Thyroid gland (tissue), 4 donors: ENCODE measurements at regions not wholly inside any gene's neighbourhood (a gene's known extent, or its start where the extent isn't known, plus 50 kb on each side); places are given as distances from the start of the nearest gene placed in this dataset.
"Not testable (repeated sequence)": the region's sequence is repeated elsewhere in the genome, so short reads cannot be mapped to it uniquely, and the experiment has no call there.

Source experiments
- DNase-seq, 2 donors: peaks; one replicate each; pipeline ENCODE4 v3.0.0-alpha.2; 2019
- H3K27ac ChIP-seq, 3 donors: fragments of 200-600 bp; sonication (generic); 1 replicate in 2 of 3; 2 replicates in 1 of 3; pipeline ENCODE4 v1.5.1; 2016 to 2019; ENCODE audit warnings: mild to moderate bottlenecking in 1 of 3, moderate library complexity in 1 of 3
- H3K27me3 ChIP-seq: fragments of 200-600 bp; sonication (generic); one replicate; pipeline ENCODE4 v1.5.1; 2019
- H3K36me3 ChIP-seq, 2 donors: fragments of 200-600 bp; sonication (generic); one replicate each; pipeline ENCODE4 v1.5.1; 2016 to 2019
- H3K4me1 ChIP-seq, 2 donors: fragments of 200-600 bp; sonication (generic); one replicate each; pipeline ENCODE4 v1.5.1; 2017 to 2019
- H3K4me3 ChIP-seq, 3 donors: fragments of 200-600 bp; sonication (generic); replicated peaks in 1 of 3; 1 replicate in 2 of 3; 2 replicates in 1 of 3; pipeline ENCODE4 v1.5.1; 2016; ENCODE audit warnings: mild to moderate bottlenecking in 1 of 3
- H3K9me3 ChIP-seq: fragments of 200-600 bp; sonication (generic); one replicate; pipeline ENCODE4 v1.5.1; 2017
- CTCF ChIP-seq, 6 experiments: fragments of 200-600 bp in 3 of 6; fragments of 450-650 bp in 3 of 6; sonication (generic) in 3 of 6; IDR thresholded peaks; one replicate each; pipeline ENCODE4 v1.5.1; 2016 to 2019; ENCODE audit warnings: antibody characterized with exemption in 6 of 6, mild to moderate bottlenecking in 2 of 6, inconsistent platforms in 1 of 6, moderate library complexity in 1 of 6
- POLR2A ChIP-seq, 2 donors: fragments of 450-650 bp; IDR thresholded peaks; one replicate each; pipeline ENCODE4 v1.6.1; 2017; ENCODE audit warnings: antibody characterized with exemption in 2 of 2, mild to moderate bottlenecking in 2 of 2, moderate library complexity in 1 of 2
- WGBS, 2 donors: methylation state at CpG; one replicate each; pipeline ENCODE4 v1.1.5; 2017; 5-methylcytosine and 5-hydroxymethylcytosine counted together
- intact Hi-C: fragments of 100-400 bp; cut with DNase I; formaldehyde crosslinking; loops from one replicate; pipeline ENCODE4 v1.15.1; 2023

GRCh38 chr13:86253497-86253896 lies 454.3 kb upstream of the SLITRK6 start:
- H3K9me3 ChIP-seq, intact Hi-C loops, H3K27me3 ChIP-seq, H3K4me1 ChIP-seq, H3K27ac ChIP-seq, H3K4me3 ChIP-seq, H3K36me3 ChIP-seq, DNase-seq: not testable (repeated sequence)
- WGBS, 2 donors = no CpG with 5 or more reads among the region's 5 CpGs

- H3K9me3 ChIP-seq, H3K27ac ChIP-seq, H3K36me3 ChIP-seq, DNase-seq, H3K4me1 ChIP-seq, H3K27me3 ChIP-seq, H3K4me3 ChIP-seq, intact Hi-C loops: not testable (repeated sequence)
- no CpG with 5 or more reads among the region's 2 CpGs for WGBS, 2 donors
Observed at GRCh38 chr13:86255820-86256219, 456.6 kb upstream of the SLITRK6 start.

GRCh38 chr13:86269511-86269910 lies 470.3 kb upstream of the SLITRK6 start:
- DNase-seq = no peak
- TF ChIP-seq POLR2A (IDR thresholded peaks at IDR 0.05) (no peak), CTCF (IDR thresholded peaks at IDR 0.05) (no peak)
- intact Hi-C loops = no loop called here

GRCh38 chr13:86282442-86282841 lies 483.2 kb upstream of the SLITRK6 start:
- TF ChIP-seq CTCF (IDR thresholded peaks at IDR 0.05) = no peak
- no peaks in the 10 kb centered on the region for H3K27me3 ChIP-seq
- no peaks in the 10 kb centered on the region for H3K36me3 ChIP-seq
- DNase-seq = no peak
- intact Hi-C loops = no loop called here
- H3K4me1 ChIP-seq = no peaks in the 10 kb centered on the region
- H3K4me3 ChIP-seq = no peak overlapping the region
- no peaks in the 10 kb centered on the region for H3K9me3 ChIP-seq
- WGBS, 2 donors = 0 to 11% methylated on average over 2 of the region's 2 CpGs
- H3K27ac ChIP-seq = no peak overlapping the region

More at GRCh38 chr13:86269511-86269910, 470.3 kb upstream of the SLITRK6 start:
- Histone ChIP-seq H3K36me3 (no peaks in the 10 kb centered on the region), H3K4me3 (no peak overlapping the region), H3K4me1 (no peaks in the 10 kb centered on the region), H3K9me3 (no peaks in the 10 kb centered on the region), H3K27ac (no peak overlapping the region), H3K27me3 (no peaks in the 10 kb centered on the region)

- Histone ChIP-seq H3K4me3 (no peak overlapping the region), H3K4me1 (no peaks in the 10 kb centered on the region), H3K36me3 (no peaks in the 10 kb centered on the region), H3K27me3 (no peaks in the 10 kb centered on the region), H3K27ac (no peak overlapping the region), H3K9me3 (no peaks in the 10 kb centered on the region)
- no peak for TF ChIP-seq POLR2A (IDR thresholded peaks at IDR 0.05)
- no peak for TF ChIP-seq CTCF (IDR thresholded peaks at IDR 0.05)
- DNase-seq = no peak
- intact Hi-C loops = no loop called here
- WGBS, 2 donors = 94 to 96% methylated on average over 3 of the region's 3 CpGs
Observed at GRCh38 chr13:86283031-86283430, 483.8 kb upstream of the SLITRK6 start.

GRCh38 chr13:86298725-86299124 lies 499.5 kb upstream of the SLITRK6 start:
- no peak for TF ChIP-seq CTCF (IDR thresholded peaks at IDR 0.05)
- H3K36me3 ChIP-seq = no peaks in the 10 kb centered on the region
- intact Hi-C loops = no loop called here
- no peaks in the 10 kb centered on the region for H3K9me3 ChIP-seq
- H3K4me3 ChIP-seq = no peak overlapping the region
- DNase-seq = no peak
- WGBS, 2 donors = 76 to 87% methylated on average over 3 of the region's 3 CpGs
- no peak overlapping the region for H3K27ac ChIP-seq
- H3K4me1 ChIP-seq = no peaks in the 10 kb centered on the region
- no peaks in the 10 kb centered on the region for H3K27me3 ChIP-seq
